ENCODE measurements at regions not wholly inside any gene's neighbourhood (a gene's known extent, or its start where the extent isn't known, plus 50 kb on each side); places are given as distances from the start of the nearest gene placed in this dataset.

DNA sequence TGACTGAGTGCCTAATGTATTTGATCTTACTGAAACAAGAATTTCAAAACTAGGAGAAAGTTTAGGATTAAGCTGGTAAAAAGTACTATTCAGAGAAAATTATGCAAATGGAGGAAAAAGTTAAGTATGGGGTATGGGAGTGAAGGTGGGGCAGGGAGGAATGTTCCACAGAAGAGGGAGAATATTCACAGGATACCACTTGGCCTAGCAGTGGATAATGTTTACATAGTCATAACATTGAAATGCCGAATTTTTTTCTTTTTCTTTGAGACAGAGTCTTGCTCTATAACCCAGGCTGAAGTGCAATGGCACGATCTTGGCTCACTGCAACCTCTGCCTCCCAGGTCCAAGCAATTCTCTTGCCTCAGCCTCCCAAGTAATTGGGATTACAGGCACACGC is 61.2 kb upstream of the LMNB1 start:
- TF ChIP-seq, protein P1, sequence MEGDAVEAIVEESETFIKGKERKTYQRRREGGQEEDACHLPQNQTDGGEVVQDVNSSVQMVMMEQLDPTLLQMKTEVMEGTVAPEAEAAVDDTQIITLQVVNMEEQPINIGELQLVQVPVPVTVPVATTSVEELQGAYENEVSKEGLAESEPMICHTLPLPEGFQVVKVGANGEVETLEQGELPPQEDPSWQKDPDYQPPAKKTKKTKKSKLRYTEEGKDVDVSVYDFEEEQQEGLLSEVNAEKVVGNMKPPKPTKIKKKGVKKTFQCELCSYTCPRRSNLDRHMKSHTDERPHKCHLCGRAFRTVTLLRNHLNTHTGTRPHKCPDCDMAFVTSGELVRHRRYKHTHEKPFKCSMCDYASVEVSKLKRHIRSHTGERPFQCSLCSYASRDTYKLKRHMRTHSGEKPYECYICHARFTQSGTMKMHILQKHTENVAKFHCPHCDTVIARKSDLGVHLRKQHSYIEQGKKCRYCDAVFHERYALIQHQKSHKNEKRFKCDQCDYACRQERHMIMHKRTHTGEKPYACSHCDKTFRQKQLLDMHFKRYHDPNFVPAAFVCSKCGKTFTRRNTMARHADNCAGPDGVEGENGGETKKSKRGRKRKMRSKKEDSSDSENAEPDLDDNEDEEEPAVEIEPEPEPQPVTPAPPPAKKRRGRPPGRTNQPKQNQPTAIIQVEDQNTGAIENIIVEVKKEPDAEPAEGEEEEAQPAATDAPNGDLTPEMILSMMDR (conservative IDR thresholded peaks at IDR 0.05; ENCODE audit: low read depth, low read length), result no peak
- TF ChIP-seq EZH2 (IDR thresholded peaks at IDR 0.05; ENCODE audit: borderline replicate concordance, low read depth, low read length, poor library complexity, severe bottlenecking), result no peak
